MCF 10A (cell line): ENCODE measurements at regions not wholly inside any gene's neighbourhood (a gene's known extent, or its start where the extent isn't known, plus 50 kb on each side); places are given as distances from the start of the nearest gene placed in this dataset.

ENCODE experiments used
- BruUV-seq: library from RNA; stranded (reverse); fragments of 400-500 nt; replicated peaks from 2 replicates; lab custom pipeline; 2021; lab: Mats Ljungman, UMichigan
- CTCF ChIA-PET: fragments of 300-600 bp; sonication (Branson Sonifier 250); formaldehyde crosslinking; extraction: SDS; loops from one replicate; lab custom pipeline; 2021; ENCODE audit warnings: antibody characterized with exemption, inconsistent platforms; lab: Yijun Ruan, JAX
- POLR2A ChIA-PET: fragments of 300-600, 350-650 bp; sonication (Branson Sonifier 250); formaldehyde crosslinking; extraction: SDS; loops from one replicate; lab custom pipeline; 2020; ENCODE audit warnings: antibody characterized with exemption, inconsistent platforms; lab: Yijun Ruan, JAX
- DNase-seq: peaks from one replicate; pipeline ENCODE4 v3.0.0-alpha.2; 2018; ENCODE audit not compliant: unreplicated experiment
- H3K27ac Mint-ChIP-seq: one replicate; pipeline ENCODE4 v1.8.0; 2022; ENCODE audit warnings: mild to moderate bottlenecking, low read depth, mixed read lengths; ENCODE audit not compliant: unreplicated experiment
- H3K27me3 Mint-ChIP-seq: one replicate; pipeline ENCODE4 v1.8.0; 2022; ENCODE audit warnings: mixed read lengths; ENCODE audit not compliant: insufficient read depth, unreplicated experiment
- H3K36me3 Mint-ChIP-seq: one replicate; pipeline ENCODE4 v1.8.0; 2022; ENCODE audit warnings: mild to moderate bottlenecking, moderate library complexity, mixed read lengths; ENCODE audit not compliant: insufficient read depth, unreplicated experiment
- H3K4me1 Mint-ChIP-seq: one replicate; pipeline ENCODE4 v1.8.0; 2022; ENCODE audit warnings: mixed read lengths; ENCODE audit not compliant: insufficient read depth, unreplicated experiment
- H3K4me3 Mint-ChIP-seq: one replicate; pipeline ENCODE4 v1.8.0; 2022; ENCODE audit warnings: mild to moderate bottlenecking, moderate library complexity, mixed read lengths; ENCODE audit not compliant: unreplicated experiment
- H3K9me3 Mint-ChIP-seq: one replicate; pipeline ENCODE4 v1.8.0; 2022; ENCODE audit warnings: mixed read lengths; ENCODE audit not compliant: unreplicated experiment
- intact Hi-C: fragments of 100-400 bp; cut with micrococcal nuclease; formaldehyde crosslinking; loops from 2 replicates; pipeline ENCODE4 v1.14.1; 2022
- TF ChIP-seq, protein P1 (sequence below): fragments of 200-600 bp; IDR thresholded peaks from one replicate; pipeline ENCODE4 v1.8.0; 2022; ENCODE audit warnings: antibody characterized with exemption, mild to moderate bottlenecking; ENCODE audit not compliant: unreplicated experiment

DNA sequence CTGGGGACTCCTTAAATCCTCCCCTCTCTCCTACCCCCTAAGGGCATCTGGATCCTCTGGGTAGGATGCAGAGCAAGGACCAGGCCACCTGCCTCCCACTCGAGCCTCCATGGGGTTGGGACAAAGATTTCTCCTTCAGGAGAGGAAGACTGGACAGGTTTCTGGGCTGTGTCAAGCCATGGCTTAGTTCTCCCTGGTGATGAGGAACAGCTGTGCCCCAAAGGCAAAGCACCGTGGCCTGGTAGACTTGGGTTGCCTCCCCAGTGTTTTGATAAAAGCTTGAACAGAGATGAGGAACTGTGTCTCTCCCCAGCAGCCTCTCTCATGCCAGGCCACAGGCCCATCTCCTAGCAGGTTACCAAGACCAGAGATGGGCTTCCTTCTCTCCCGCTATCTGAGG, 238.3 kb downstream of the WDR11 start:
- H3K9me3 Mint-ChIP-seq, result no peaks in the 10 kb centered on the region
- no peak overlapping the region for H3K27ac Mint-ChIP-seq
- ChIA-PET CTCF (interaction anchor here (2.8 kb wide), 1 partner anchor 141 kb away, joined by 11 read pairs; no protein-coding TSS in a partner anchor), POLR2A (no interaction called here)
- no peak for DNase-seq
- BruUV-seq, result no TSS peak
- peaks cover 21% of the 10 kb centered on the region for H3K4me1 Mint-ChIP-seq
- intact Hi-C loops, result loop anchor here (5.0 kb wide), 1 partner anchor 508 kb away; the partner anchor contains the start of gene FGFR2
- H3K27me3 Mint-ChIP-seq, result no peaks in the 10 kb centered on the region
- no peak overlapping the region for H3K4me3 Mint-ChIP-seq
- TF ChIP-seq, protein P1, sequence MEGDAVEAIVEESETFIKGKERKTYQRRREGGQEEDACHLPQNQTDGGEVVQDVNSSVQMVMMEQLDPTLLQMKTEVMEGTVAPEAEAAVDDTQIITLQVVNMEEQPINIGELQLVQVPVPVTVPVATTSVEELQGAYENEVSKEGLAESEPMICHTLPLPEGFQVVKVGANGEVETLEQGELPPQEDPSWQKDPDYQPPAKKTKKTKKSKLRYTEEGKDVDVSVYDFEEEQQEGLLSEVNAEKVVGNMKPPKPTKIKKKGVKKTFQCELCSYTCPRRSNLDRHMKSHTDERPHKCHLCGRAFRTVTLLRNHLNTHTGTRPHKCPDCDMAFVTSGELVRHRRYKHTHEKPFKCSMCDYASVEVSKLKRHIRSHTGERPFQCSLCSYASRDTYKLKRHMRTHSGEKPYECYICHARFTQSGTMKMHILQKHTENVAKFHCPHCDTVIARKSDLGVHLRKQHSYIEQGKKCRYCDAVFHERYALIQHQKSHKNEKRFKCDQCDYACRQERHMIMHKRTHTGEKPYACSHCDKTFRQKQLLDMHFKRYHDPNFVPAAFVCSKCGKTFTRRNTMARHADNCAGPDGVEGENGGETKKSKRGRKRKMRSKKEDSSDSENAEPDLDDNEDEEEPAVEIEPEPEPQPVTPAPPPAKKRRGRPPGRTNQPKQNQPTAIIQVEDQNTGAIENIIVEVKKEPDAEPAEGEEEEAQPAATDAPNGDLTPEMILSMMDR, result no peak
- H3K36me3 Mint-ChIP-seq, result no peaks in the 10 kb centered on the region

GRCh38 chr10:121091961-121092719, 241.0 kb downstream of the WDR11 start:
- no peak overlapping the region for H3K4me3 Mint-ChIP-seq
- H3K9me3 Mint-ChIP-seq, result no peaks in the 10 kb centered on the region
- peak; percentile 70 for DNase-seq
- BruUV-seq, result no TSS peak
- CTCF ChIA-PET, result interaction anchor here (0.6 to 2.8 kb wide), 7 partner anchors 8 to 646 kb away, joined by 3 to 11 read pairs (median 3); no protein-coding TSS in a partner anchor
- TF ChIP-seq, protein P1, result no peak
- POLR2A ChIA-PET, result interaction anchor here (0.6 to 2.8 kb wide), 7 partner anchors 14 to 216 kb away, joined by 3 to 9 read pairs (median 3); no protein-coding TSS in a partner anchor
- intact Hi-C loops, result loop anchor here (5.0 kb wide), 1 partner anchor 145 kb away; no protein-coding TSS in a partner anchor
- H3K36me3 Mint-ChIP-seq, result no peaks in the 10 kb centered on the region
- no peaks in the 10 kb centered on the region for H3K27me3 Mint-ChIP-seq
- H3K4me1 Mint-ChIP-seq, result peaks cover 24% of the 10 kb centered on the region
- H3K27ac Mint-ChIP-seq, result no peak overlapping the region

DNA sequence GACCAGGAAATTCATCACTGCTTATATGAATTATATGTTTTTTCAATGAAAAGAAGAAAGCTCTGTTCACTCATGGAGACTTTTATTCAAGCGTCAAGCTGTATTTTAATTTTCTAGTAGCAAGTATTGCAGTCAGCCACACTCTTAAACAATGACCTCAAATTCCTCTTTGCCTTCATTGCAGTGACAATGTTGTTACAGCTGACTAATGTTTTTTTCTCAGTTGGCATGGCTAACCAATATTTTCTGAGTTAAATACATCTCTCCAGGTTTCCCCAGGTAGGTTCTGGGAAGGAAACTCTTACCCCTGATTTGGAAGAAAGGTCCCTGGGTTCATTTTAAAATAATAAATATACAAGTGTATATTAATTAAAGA, 241.5 kb downstream of the WDR11 start:
- H3K27ac Mint-ChIP-seq, result no peak overlapping the region
- CTCF ChIA-PET, result interaction anchor here (0.6 kb wide), 2 partner anchors 69 to 158 kb away, joined by 3 to 4 read pairs; no protein-coding TSS in a partner anchor
- no peak overlapping the region for H3K4me3 Mint-ChIP-seq
- POLR2A ChIA-PET, result interaction anchor here (0.6 to 2.8 kb wide), 7 partner anchors 14 to 215 kb away, joined by 3 to 9 read pairs (median 3); no protein-coding TSS in a partner anchor
- no peaks in the 10 kb centered on the region for H3K27me3 Mint-ChIP-seq
- DNase-seq, result peak; percentile 28
- peaks cover 22% of the 10 kb centered on the region for H3K4me1 Mint-ChIP-seq
- H3K36me3 Mint-ChIP-seq, result no peaks in the 10 kb centered on the region
- TF ChIP-seq, protein P1, result no peak
- intact Hi-C loops, result loop anchor here (5.0 kb wide), 1 partner anchor 145 kb away; no protein-coding TSS in a partner anchor
- H3K9me3 Mint-ChIP-seq, result no peaks in the 10 kb centered on the region
- BruUV-seq, result no TSS peak
